GM10248 (cell line): ENCODE measurements at regions not wholly inside any gene's neighbourhood (a gene's known extent, or its start where the extent isn't known, plus 50 kb on each side); places are given as distances from the start of the nearest gene placed in this dataset.

ENCODE experiments used
- CTCF ChIA-PET: fragments of 300-600 bp; sonication (Branson Sonifier 250); formaldehyde crosslinking; extraction: SDS; loops from one replicate; lab custom pipeline; 2021; ENCODE audit warnings: antibody characterized with exemption; lab: Yijun Ruan, JAX
- POLR2A ChIA-PET: fragments of 350-650 bp; sonication (Branson Sonifier 250); formaldehyde crosslinking; extraction: SDS; loops from one replicate; lab custom pipeline; 2020; ENCODE audit warnings: antibody characterized with exemption; lab: Yijun Ruan, JAX
- DNase-seq: peaks from one replicate; pipeline ENCODE4 v3.0.0; 2012; ENCODE audit errors: extremely low spot score
- TF ChIP-seq, protein P1 (sequence below): IDR thresholded peaks from 2 replicates; pipeline ENCODE4 v1.5.1; 2012; ENCODE audit warnings: mild to moderate bottlenecking, low read depth; ENCODE audit errors: extremely low read depth, missing control alignments, control extremely low read depth

DNA sequence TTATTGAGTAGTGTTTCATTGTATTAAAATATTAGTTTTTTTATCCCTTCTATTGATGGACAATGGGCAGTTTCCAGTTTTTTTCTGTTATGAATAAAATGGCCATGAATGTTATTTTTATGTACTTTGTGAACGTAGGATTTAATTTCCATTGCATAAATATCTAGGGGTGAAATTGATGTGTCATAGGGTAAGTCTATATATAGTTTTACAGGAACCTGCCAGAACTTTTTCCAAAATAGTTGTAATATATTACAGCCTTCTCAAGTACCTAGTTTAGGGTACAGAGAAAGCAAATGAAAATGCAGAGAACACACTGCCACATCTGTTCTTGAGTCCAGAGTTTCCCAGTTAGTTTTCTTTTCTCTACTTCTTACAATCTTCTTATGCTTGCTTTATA lies 378.6 kb downstream of the MEIS1 start:
- DNase-seq = no peak
- ChIA-PET CTCF (interaction anchor here (1.2 kb wide), 1 partner anchor 65 kb away, joined by 3 read pairs; no protein-coding TSS in a partner anchor), POLR2A (no interaction called here)
- TF ChIP-seq, protein P1, sequence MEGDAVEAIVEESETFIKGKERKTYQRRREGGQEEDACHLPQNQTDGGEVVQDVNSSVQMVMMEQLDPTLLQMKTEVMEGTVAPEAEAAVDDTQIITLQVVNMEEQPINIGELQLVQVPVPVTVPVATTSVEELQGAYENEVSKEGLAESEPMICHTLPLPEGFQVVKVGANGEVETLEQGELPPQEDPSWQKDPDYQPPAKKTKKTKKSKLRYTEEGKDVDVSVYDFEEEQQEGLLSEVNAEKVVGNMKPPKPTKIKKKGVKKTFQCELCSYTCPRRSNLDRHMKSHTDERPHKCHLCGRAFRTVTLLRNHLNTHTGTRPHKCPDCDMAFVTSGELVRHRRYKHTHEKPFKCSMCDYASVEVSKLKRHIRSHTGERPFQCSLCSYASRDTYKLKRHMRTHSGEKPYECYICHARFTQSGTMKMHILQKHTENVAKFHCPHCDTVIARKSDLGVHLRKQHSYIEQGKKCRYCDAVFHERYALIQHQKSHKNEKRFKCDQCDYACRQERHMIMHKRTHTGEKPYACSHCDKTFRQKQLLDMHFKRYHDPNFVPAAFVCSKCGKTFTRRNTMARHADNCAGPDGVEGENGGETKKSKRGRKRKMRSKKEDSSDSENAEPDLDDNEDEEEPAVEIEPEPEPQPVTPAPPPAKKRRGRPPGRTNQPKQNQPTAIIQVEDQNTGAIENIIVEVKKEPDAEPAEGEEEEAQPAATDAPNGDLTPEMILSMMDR = no peak

DNA sequence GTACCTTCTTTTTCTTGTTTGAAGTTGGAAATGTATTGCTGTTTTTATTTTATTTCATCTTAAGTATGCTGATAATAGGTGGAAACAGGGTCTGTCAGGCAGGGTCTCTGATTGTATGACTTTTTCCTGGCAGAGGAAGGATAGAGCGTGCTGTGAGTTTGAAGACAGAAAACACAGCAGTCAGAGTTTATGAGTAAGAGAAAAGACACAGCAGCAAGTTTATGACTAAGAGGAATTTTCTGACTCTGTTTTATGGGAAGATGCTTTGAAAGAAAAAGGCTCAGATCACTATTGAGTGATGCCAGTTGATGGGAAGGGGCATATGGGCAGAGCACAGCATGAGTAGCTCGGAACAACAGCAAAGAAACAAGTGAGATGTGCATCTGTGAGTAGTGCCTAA lies 379.1 kb downstream of the MEIS1 start:
- CTCF ChIA-PET = no interaction called here
- TF ChIP-seq, protein P1 = no peak
- DNase-seq = no peak
- POLR2A ChIA-PET = no interaction called here

DNA sequence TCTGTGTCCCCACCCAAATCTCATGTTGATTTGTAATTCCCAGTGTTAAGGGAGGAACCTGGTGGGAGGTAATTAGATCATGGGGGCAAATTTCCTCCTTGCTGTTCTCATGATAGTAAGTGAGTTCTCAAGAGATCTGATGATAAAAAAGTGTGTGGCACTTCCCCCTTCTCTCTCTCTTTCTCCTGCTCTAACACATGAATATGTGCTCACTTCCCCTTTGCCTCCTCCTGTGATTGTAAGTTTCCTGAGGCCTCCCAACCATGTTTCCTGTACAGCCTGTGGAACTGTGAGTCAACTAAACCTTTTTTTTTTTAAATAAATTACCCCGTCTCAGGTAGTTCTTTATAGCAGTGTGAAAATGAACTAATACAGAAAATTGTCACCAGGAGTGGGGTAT lies 380.0 kb downstream of the MEIS1 start:
- ChIA-PET POLR2A (no interaction called here), CTCF (no interaction called here)
- DNase-seq = no peak
- TF ChIP-seq, protein P1 = no peak

DNA sequence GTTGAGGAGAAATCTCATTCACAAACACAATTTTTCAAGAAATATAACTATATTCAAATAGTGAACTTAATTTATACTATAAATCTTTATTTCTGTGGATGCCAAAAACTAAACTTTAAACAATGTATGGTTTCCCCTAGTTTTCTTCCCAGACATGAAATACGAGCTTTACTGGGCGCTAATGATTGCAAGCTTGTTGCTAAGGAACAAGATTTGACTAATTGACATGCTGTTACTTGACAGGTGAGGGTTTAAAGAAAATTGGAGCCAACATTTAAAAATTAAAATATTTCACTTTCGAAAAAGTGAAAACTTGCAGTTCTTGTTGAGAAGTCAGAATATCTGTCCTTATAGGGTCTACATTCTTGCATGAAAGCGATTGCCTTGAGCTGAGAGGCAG lies 381.0 kb downstream of the MEIS1 start:
- POLR2A ChIA-PET = no interaction called here
- TF ChIP-seq, protein P1 = no peak
- no peak for DNase-seq
- CTCF ChIA-PET = no interaction called here

DNA sequence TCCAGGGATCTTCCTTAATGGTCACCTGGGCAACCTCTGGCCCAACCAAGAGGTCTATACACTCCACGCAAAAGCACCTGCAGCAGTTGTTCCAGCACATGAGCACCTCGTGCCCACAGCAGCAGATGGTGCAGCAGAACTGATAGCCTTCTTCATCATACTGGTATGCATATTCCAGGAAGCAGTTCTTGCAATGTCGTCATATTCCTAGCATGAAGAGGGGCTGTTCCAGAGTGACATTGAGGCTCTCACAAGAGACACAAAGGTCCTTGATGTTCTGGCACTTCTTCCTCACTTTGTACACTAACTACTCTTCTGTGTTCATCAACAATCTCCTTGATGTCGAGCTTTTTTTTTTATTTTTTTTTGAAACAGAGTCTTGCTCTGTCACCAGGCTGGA lies 386.2 kb downstream of the MEIS1 start:
- TF ChIP-seq, protein P1 = no peak
- POLR2A ChIA-PET = no interaction called here
- DNase-seq = no peak
- CTCF ChIA-PET = no interaction called here

DNA sequence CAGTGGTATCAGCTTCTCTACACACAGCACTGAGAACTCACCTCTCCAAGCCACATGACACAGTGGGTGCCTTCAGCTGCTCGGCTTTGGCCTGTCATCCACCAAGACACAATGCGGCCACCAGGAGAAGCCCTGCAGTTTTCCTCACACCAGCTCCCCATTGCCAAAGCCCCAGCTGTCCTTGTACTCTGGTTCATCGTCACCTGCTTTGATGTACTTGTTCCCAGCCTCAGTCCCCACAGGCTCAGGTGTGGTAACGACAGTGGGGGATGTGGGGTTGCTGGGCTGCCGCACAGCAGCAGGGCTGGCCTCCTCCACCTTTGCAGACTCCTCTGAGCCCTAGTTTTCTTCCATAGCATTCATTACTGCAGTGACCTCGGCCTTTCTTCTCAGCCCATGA lies 387.3 kb downstream of the MEIS1 start:
- POLR2A ChIA-PET = no interaction called here
- CTCF ChIA-PET = no interaction called here
- no peak for DNase-seq
- TF ChIP-seq, protein P1 = no peak

DNA sequence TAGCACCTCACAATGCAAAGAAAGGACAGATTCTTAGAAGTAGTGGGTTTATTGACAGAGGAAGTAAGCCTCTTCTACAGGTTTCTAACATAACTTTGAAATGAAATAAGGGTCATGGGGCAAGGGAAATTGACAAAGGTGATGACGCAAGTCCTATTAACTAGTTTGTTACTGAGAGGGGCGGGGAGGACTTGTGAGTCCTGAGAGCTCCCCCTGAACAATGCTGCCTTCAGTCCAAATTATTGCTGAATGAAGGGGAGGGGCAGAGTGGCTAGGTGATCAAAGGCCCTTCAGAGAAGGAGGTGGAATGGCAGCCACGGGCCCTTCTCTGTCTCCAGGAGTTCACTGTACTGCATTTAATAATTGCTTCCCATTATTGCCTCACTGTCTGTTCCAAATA lies 390.0 kb downstream of the MEIS1 start:
- ChIA-PET POLR2A (no interaction called here), CTCF (no interaction called here)
- TF ChIP-seq, protein P1 = no peak
- DNase-seq = no peak
